ENCODE measurements at regions not wholly inside any gene's neighbourhood (a gene's known extent, or its start where the extent isn't known, plus 50 kb on each side); places are given as distances from the start of the nearest gene placed in this dataset.

DNA sequence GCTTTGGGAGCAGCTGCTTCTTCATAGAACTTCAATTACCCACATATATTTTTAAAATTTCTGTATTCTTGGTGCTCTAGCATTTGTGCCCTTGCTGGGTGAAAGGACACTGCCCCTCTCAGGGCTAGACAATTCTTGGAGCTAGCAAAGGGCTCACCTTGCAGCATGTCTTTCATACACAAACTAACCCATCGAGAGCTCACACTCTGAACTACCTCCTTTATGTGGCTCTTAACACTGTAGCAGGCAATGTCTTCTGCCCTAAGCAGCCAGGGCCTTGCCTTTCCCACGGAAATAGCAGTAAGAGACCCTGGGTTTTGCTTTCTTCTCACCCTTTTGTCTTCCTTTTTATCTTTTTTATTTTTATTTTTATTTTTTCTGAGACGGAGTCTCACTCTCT is 234.0 kb downstream of the ACTR3 start:
- TF ChIP-seq, protein P1, sequence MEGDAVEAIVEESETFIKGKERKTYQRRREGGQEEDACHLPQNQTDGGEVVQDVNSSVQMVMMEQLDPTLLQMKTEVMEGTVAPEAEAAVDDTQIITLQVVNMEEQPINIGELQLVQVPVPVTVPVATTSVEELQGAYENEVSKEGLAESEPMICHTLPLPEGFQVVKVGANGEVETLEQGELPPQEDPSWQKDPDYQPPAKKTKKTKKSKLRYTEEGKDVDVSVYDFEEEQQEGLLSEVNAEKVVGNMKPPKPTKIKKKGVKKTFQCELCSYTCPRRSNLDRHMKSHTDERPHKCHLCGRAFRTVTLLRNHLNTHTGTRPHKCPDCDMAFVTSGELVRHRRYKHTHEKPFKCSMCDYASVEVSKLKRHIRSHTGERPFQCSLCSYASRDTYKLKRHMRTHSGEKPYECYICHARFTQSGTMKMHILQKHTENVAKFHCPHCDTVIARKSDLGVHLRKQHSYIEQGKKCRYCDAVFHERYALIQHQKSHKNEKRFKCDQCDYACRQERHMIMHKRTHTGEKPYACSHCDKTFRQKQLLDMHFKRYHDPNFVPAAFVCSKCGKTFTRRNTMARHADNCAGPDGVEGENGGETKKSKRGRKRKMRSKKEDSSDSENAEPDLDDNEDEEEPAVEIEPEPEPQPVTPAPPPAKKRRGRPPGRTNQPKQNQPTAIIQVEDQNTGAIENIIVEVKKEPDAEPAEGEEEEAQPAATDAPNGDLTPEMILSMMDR (IDR thresholded peaks at IDR 0.05), result no peak
- TF ChIP-seq POLR2A (IDR thresholded peaks at IDR 0.05), result no peak

Measured in body of pancreas (tissue), 4 donors.